ENCODE measurements at regions not wholly inside any gene's neighbourhood (a gene's known extent, or its start where the extent isn't known, plus 50 kb on each side); places are given as distances from the start of the nearest gene placed in this dataset.

- TF ChIP-seq, protein P1, sequence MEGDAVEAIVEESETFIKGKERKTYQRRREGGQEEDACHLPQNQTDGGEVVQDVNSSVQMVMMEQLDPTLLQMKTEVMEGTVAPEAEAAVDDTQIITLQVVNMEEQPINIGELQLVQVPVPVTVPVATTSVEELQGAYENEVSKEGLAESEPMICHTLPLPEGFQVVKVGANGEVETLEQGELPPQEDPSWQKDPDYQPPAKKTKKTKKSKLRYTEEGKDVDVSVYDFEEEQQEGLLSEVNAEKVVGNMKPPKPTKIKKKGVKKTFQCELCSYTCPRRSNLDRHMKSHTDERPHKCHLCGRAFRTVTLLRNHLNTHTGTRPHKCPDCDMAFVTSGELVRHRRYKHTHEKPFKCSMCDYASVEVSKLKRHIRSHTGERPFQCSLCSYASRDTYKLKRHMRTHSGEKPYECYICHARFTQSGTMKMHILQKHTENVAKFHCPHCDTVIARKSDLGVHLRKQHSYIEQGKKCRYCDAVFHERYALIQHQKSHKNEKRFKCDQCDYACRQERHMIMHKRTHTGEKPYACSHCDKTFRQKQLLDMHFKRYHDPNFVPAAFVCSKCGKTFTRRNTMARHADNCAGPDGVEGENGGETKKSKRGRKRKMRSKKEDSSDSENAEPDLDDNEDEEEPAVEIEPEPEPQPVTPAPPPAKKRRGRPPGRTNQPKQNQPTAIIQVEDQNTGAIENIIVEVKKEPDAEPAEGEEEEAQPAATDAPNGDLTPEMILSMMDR (IDR thresholded peaks at IDR 0.05), result no peak
- no peak for TF ChIP-seq POLR2A (IDR thresholded peaks at IDR 0.05)
Measured at GRCh38 chr3:117131259-117131658, 421.7 kb downstream of the TUSC7 start.

Measured in thyroid gland (tissue), 4 donors.